ENCODE measurements at regions not wholly inside any gene's neighbourhood (a gene's known extent, or its start where the extent isn't known, plus 50 kb on each side); places are given as distances from the start of the nearest gene placed in this dataset.

DNA sequence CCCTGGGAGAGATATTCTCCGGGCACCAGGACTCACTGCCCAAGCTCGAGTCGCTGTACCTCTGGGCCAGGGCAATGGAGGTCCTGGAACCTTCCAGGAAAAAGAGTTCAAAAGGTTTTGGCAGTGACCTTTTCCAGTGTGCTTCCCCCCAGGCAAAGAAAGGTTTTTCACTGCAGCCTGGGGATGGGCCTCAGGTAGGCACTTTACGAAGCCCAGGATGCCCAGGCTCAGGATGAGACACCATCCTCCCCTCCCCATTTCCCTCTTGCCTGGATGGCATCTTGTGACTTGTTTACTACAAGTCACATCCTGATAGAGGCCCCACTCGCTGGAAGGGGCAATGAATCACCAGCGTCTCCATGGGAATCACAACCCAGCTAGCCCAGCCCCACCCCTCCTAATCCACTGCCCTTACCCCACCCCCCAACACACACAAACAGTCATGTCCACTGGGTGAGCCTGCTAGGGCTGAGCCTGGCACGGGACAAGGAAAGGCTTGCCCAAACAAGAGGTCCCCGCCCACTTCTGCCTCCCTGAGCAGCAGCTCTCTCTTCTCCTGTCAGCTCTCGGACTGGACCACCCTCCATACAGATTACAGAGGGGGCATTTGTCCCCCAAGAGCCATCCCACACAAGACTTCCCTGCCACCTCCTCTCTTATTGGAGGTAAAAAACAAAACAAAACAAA is 93.8 kb upstream of the SMNDC1 start:
- no peak for DNase-seq (ENCODE audit: low read depth in 2 of 2)

DNA sequence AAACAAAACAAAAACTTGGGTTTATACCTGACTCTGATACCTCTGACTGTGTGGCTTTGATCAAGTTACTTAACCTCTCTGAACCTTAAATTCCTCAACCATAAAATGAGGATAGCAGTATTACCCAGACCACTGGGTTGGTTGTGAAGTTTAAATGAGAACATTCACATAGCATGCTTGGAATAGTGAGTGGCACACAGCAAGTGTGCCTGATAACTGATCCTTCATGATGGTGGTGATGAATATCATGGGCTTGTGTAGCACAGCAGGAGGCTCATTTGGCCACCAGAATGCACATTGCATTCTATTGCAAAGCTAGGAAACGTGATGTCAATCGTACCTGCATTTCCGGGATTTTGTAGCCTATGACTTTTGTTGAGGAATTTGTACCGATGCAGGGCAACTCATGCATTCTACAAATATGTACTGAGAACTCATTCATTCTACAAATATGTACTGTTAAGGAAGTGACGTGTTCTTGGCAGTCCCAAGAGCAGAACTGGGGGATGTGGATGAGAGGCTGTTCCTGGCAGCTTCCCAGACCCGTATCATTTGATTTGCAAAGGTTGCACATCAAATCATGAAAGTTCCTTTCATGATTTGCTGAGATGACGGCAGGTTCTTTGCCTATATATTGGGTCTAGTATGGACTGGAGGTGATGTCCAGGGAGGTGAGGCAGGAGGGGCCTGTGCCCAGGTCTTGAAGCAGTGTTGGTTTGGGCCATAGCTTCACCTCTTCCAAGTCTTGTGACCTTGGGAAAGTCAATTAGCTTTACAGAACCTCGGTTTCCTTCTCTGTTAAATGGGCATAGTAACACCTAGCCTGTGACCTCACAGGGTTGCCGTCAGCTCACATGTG is 94.6 kb upstream of the SMNDC1 start:
- DNase-seq (ENCODE audit: low read depth in 2 of 2), result no peak

DNA sequence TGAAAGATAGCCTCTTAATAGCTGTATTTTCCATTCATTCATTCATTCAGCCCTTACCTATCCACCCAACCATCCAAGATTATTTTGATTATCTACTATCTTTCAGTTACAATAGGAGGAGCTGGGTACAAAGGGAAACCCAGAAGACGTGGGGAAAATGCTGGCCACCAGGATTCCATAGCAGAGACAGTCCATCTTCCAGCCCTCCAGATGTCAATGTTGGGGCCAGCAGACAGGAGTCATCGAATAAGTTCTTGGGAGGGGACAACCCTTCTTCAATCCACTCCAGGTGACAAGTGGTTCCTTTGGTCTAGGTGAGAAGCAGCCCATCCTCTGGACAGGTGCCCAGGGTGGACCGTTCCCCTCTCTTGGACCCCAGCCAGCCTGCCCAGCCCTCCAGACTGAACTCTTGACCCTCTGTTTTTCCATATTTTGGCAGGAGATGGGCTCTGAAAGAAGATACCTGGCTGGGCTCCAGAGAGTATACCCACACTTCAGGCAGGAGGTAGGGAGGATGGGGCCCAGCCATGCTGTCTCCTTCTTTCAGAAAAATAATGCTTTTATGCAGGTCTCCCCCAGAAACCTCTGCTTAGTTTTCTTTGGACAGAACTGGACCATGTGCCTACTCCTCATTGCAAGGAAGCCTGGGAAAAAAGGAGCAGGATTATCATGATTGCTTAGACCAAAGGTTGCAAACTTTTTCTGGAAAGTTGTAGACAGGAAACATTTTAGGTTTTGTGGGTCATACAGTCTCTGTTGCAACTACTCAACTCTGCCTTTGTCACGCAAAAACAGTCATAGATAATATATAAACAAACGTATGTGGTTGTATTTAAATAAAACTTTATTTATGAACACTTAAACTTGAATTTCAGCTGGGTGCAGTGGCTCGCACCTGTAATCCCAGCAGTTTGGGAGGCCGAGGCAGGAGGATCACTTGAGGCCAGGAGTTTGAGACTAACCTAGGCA is 95.5 kb upstream of the SMNDC1 start:
- no peak for DNase-seq (ENCODE audit: low read depth in 2 of 2)

GRCh38 chr10:110401401-110402076 is 96.2 kb upstream of the DUSP5 start:
- no peak for DNase-seq (ENCODE audit: low read depth in 2 of 2)

GRCh38 chr10:110402077-110402416 is 95.7 kb upstream of the DUSP5 start:
- no peak for DNase-seq (ENCODE audit: low read depth in 2 of 2)

GRCh38 chr10:110403593-110403992 is 94.1 kb upstream of the DUSP5 start:
- no peak for DNase-seq (ENCODE audit: low read depth in 2 of 2)

DNA sequence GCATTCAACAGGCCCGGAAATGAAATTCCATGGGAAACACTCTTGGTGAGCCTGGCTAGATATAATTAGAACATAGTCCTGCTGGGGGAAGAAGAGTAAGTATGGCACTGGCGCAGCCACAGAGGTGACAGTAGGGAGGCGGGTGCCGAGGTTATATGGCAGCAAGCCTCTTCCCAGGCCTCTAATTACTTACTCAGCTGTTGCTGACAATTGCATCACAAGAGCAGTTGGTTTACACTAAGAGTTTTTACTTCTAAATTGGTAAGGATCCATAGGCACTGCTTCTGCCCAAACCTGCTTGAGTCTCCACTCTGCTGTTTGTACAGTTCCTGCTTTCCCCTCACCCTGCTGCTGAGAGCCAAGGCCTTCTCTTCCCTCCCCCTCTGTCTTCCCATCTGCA is 93.3 kb upstream of the DUSP5 start:
- DNase-seq (ENCODE audit: low read depth in 2 of 2), result no peak

DNA sequence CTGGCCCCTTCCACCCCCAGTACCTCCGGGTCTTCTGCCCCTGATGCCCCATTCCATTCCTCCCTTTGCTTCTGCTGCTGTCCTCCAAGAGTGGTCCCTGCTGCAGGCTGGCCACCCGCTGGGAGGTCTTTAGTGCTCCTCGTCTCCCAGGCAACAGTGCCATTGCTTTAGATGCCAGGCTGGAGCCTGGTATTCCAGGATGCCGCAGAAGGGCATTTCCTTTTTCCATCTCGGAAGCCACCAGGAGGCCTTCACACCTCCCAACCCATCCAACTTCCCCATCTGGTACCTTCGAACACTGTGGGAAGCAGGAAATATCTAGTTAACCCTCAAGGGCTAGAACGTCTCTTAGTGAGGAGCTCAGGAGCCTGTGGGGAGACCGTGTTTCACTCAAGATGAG is 92.9 kb upstream of the DUSP5 start:
- no peak for DNase-seq (ENCODE audit: low read depth in 2 of 2)

- no peak for DNase-seq (ENCODE audit: low read depth in 2 of 2)
Observed at GRCh38 chr10:110405380-110405779, 92.3 kb upstream of the DUSP5 start.

DNA sequence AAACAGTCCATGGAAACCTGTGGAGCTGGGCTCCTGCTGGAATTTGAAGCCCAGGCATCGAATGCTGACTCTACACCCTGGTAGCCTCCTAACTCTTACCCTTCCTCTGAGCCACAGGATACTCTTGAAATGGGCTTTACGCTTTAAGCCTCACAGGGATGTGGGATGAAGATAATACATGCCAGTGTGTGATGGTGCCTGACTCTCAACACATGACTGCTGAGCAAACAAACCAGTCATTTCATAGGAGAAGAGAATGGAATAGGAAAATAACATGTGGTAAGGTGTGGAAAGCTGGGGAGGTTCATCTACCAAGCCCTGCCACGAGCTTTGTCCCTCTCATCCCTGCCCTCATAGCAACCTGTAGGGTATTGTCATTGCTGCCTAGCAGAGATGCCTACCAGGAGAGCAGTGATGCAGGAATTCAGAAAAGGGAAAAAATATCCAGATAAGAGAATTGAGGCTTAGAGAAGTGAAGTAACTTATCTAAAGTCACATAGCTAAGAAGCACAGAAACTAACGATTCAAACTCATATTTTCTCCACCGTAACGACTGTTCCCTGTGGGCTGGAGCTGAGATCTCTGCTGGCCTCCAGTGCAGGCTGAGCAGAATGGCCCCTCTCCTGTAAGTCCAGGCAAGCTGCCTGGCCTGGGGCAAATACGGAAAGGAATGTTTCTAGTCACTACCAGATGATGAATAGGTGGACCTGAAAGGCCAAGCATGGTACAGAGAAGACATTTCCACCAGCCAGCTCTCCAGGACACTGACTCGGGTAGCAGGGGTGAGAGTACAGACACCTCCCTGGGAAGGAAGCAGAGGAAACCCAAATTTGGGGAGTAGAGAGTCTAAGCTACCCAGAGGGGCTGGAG is 90.2 kb upstream of the DUSP5 start:
- no peak for DNase-seq (ENCODE audit: low read depth in 2 of 2)

- DNase-seq (ENCODE audit: low read depth in 2 of 2), result no peak
Observed at GRCh38 chr10:110408203-110408871, 89.4 kb upstream of the DUSP5 start.

- no peak for DNase-seq (ENCODE audit: low read depth in 2 of 2)
Observed at GRCh38 chr10:110408943-110409342, 88.8 kb upstream of the DUSP5 start.

DNA sequence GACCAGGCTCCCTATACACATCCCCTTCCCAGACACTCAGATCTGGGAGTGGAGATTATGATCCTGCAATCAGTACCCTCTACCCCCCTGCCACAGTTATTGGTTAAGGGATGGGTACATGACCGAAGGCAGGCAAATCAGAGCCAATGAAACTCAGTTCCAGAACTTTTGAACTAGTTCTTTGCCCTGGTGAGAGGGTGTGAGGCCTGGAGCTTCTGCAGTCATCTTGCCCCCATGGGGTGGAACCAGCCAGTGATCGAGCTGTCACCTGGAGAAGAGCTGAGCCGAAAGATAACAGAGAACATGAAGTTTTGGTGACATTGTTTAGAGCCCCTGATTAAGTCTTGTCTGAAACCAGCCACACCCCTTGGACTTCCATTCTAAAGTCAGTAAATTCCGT is 88.2 kb upstream of the DUSP5 start:
- no peak for DNase-seq (ENCODE audit: low read depth in 2 of 2)

GRCh38 chr10:110409926-110410325 is 87.8 kb upstream of the DUSP5 start:
- no peak for DNase-seq (ENCODE audit: low read depth in 2 of 2)

DNA sequence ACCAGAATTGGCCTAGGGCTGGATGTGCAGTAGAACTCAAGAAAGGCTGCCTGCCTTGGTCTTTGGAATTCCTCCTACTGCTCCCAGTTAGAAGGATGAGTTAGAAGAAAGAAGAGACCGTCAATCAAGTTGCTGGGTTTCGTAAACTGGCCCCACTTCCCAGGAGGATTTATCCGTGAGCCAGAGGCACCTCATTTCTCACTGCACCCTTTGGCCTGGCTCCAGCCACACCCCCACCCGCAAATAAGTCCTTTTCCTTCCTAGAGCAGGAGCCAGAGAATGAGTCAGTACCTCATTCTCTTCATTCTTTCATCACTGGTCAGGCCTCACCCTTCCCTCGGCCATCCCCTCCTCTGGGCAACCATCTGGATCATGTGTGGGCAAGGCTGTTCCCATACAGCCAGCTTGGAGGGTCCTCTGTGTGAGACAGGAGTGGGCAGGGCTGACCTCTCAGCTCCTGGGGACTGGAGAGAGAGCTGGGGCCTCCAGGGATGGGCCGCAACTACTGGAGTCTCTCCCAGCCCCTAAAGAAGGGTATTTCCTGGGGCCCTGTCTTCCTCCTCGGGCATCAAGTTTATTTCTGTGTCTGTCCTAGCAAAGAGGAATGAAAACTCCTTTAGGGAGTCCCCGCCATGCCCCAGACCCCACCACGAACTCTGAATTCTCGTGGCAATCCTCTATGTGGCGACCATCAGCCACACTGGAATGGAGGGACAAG is 87.2 kb upstream of the DUSP5 start:
- no peak for DNase-seq (ENCODE audit: low read depth in 2 of 2)

DNA sequence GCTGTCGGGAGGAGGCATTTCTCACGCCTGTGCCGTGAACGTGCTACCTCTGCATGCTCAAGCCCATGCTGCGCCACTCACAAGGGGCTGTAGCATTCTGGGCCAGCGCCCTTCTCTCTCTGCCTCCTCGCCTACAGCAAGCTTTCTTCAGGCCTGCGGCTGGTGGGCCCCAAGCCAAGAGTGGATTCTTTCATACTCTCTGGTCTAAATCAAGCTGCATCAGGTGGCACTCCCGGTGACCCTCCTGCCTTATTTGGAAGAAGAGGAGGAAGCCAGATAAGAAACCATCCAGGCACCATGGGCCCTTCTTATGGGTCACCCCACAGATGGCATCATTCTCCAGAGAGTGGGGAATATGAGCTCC is 86.7 kb upstream of the DUSP5 start:
- DNase-seq (ENCODE audit: low read depth in 2 of 2), result no peak

- no peak for DNase-seq (ENCODE audit: low read depth in 2 of 2)
Observed at GRCh38 chr10:110413049-110413783, 84.5 kb upstream of the DUSP5 start.

DNA sequence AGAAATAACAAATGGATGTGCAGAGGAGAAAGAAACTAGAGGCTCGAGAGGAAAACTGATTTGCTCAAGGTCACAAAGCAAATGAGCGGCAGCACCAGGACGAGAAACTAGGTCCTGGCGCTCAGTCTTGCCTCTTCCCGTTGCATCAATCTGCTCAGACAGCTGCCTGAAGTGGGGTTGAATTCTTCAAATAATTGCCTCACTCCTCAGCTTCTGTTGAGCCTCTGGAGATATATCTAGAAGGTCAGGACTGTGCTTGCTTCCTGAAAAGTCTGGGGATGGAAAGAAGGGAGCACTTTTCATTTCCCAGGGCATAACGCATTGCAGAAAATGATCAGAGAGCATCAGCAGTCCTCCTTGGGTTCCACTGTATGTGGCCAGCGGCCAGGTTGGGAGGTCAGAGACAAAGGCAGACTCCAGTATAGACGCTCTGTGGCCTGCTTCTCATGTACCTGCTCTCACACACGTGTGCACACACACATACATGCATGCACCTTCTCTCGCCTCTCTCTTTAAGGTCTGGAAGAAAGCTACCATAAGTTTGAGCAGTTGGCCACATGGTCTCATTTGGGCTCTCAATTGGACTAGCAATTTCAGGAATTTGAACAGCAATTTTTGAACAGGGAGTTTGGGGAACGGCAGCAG is 83.7 kb upstream of the DUSP5 start:
- DNase-seq (ENCODE audit: low read depth in 2 of 2), result no peak
